ENCODE measurements at regions not wholly inside any gene's neighbourhood (a gene's known extent, or its start where the extent isn't known, plus 50 kb on each side); places are given as distances from the start of the nearest gene placed in this dataset.

- TF ChIP-seq CTCF (IDR thresholded peaks at IDR 0.05), result no peak
- no peak for TF ChIP-seq POLR2AphosphoS5 (IDR thresholded peaks at IDR 0.05)
- TF ChIP-seq POLR2A (IDR thresholded peaks at IDR 0.05), result no peak
These were observed 380.7 kb downstream of the PLOD2 start for GRCh38 chr3:145780301-145780700.
